ENCODE measurements at regions not wholly inside any gene's neighbourhood (a gene's known extent, or its start where the extent isn't known, plus 50 kb on each side); places are given as distances from the start of the nearest gene placed in this dataset.

DNA sequence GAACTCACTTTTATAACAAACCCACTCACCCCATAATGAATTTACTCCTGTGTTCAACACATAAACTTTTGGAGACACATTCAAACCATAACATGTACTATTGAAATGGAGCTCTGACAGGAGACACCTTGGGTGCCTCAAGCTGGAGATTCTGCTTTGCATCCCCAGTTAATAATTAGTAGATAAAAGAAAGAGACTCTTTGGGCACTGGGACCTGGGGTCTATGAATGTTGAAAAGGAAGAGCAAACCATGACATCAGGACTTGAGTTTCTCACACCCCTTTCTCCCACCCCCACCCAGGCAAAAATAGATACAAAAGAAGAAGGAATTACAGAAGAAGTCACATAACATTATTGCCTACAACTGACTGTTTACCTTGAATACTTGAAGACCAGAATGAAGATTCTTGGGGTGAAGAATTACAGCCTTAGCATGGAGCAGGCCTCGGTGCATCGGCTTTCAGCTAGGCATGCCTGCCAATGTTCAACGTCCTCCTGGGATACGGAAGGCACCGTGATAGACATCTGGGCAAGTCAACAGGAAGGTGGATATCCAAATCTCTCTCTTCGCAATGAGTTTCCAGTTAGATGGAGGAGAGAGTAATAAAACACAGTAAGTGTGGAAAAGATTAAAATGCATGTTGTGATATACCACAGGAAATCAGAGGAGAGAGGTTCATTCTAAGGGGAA is 316.0 kb downstream of the TRIML1 start:
- TF ChIP-seq FOXP2 (optimal IDR thresholded peaks at IDR 0.05; ENCODE audit: borderline replicate concordance, extremely low read depth, extremely low read length, insufficient read depth), result peak; percentile 29
- TF ChIP-seq POLR2AphosphoS5 (IDR thresholded peaks at IDR 0.05; ENCODE audit: low read depth, low read length), result peak; percentile 25; the same call in 1 of the 2 replicates
- no peak for TF ChIP-seq TAF1 (IDR thresholded peaks at IDR 0.05; ENCODE audit: borderline replicate concordance, insufficient read depth, low read length)

GRCh38 chr4:188459381-188459780 is 320.1 kb downstream of the TRIML1 start:
- TF ChIP-seq TAF1 (IDR thresholded peaks at IDR 0.05; ENCODE audit: borderline replicate concordance, insufficient read depth, low read length) (no peak), SIN3A (IDR thresholded peaks at IDR 0.05; ENCODE audit: borderline replicate concordance, insufficient read depth, low read length) (no peak), REST (IDR thresholded peaks at IDR 0.05; ENCODE audit: insufficient read depth in 1 of 2, low read depth in 2 of 2, low read length in 2 of 2) (no peak), POLR2AphosphoS5 (IDR thresholded peaks at IDR 0.05; ENCODE audit: low read depth, low read length) (no peak), FOXP2 (optimal IDR thresholded peaks at IDR 0.05; ENCODE audit: borderline replicate concordance, extremely low read depth, extremely low read length, insufficient read depth) (no peak)

DNA sequence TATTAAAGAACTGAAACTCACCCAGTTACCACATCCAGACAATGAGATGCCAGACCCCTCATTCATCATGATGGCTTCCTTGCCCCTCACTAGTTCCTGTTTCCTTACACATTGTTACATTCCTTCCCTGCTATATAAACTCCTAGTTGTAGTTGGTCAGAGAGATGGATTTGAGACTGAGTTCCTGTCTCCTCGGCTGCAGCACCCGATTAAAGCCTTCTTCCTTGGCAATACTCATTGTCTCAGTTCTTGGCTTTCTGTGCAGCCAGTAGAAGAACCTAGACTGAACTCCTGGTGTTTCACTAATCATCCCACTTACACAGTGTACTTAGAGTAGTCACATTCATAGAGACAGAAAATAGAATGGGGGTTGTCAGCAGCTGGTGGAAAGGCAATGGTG is 324.7 kb downstream of the TRIML1 start:
- TF ChIP-seq FOXP2 (optimal IDR thresholded peaks at IDR 0.05; ENCODE audit: borderline replicate concordance, extremely low read depth, extremely low read length, insufficient read depth), result no peak
- no peak for TF ChIP-seq REST (IDR thresholded peaks at IDR 0.05; ENCODE audit: insufficient read depth in 1 of 2, low read depth in 2 of 2, low read length in 2 of 2)
- no peak for TF ChIP-seq TAF1 (IDR thresholded peaks at IDR 0.05; ENCODE audit: borderline replicate concordance, insufficient read depth, low read length)
- no peak for TF ChIP-seq POLR2AphosphoS5 (IDR thresholded peaks at IDR 0.05; ENCODE audit: low read depth, low read length)
- no peak for TF ChIP-seq SIN3A (IDR thresholded peaks at IDR 0.05; ENCODE audit: borderline replicate concordance, insufficient read depth, low read length)

- TF ChIP-seq REST (IDR thresholded peaks at IDR 0.05; ENCODE audit: insufficient read depth in 1 of 2, low read depth in 2 of 2, low read length in 2 of 2), result no peak
- TF ChIP-seq FOXP2 (optimal IDR thresholded peaks at IDR 0.05; ENCODE audit: borderline replicate concordance, extremely low read depth, extremely low read length, insufficient read depth), result no peak
- TF ChIP-seq POLR2AphosphoS5 (IDR thresholded peaks at IDR 0.05; ENCODE audit: low read depth, low read length), result no peak
- TF ChIP-seq SIN3A (IDR thresholded peaks at IDR 0.05; ENCODE audit: borderline replicate concordance, insufficient read depth, low read length), result no peak
- TF ChIP-seq TAF1 (IDR thresholded peaks at IDR 0.05; ENCODE audit: borderline replicate concordance, insufficient read depth, low read length), result no peak
Measured at GRCh38 chr4:188466001-188466400, 326.8 kb downstream of the TRIML1 start.

- TF ChIP-seq TAF1 (IDR thresholded peaks at IDR 0.05; ENCODE audit: borderline replicate concordance, insufficient read depth, low read length) (no peak), SIN3A (IDR thresholded peaks at IDR 0.05; ENCODE audit: borderline replicate concordance, insufficient read depth, low read length) (no peak), REST (IDR thresholded peaks at IDR 0.05; ENCODE audit: insufficient read depth in 1 of 2, low read depth in 2 of 2, low read length in 2 of 2) (no peak), POLR2AphosphoS5 (IDR thresholded peaks at IDR 0.05; ENCODE audit: low read depth, low read length) (no peak), FOXP2 (optimal IDR thresholded peaks at IDR 0.05; ENCODE audit: borderline replicate concordance, extremely low read depth, extremely low read length, insufficient read depth) (no peak)
Measured at GRCh38 chr4:188484256-188484655, 345.0 kb downstream of the TRIML1 start.
